T-cell (primary cell): ENCODE measurements at regions not wholly inside any gene's neighbourhood (a gene's known extent, or its start where the extent isn't known, plus 50 kb on each side); places are given as distances from the start of the nearest gene placed in this dataset.
"Not testable (repeated sequence)": the region's sequence is repeated elsewhere in the genome, so short reads cannot be mapped to it uniquely, and the experiment has no call there.

ENCODE experiments used
- ATAC-seq, 4 experiments: fragments of 200-7000 bp in 3 of 4; fragments of 150-1000 bp in 1 of 4; cut with Tn5 transposase; replicated peaks in 1 of 4; 1 replicate in 3 of 4; 2 replicates in 1 of 4; pipeline ENCODE4 v1.10.0; 2021; ENCODE audit warnings: moderate library complexity in 3 of 4, mild to moderate bottlenecking in 2 of 4, moderate number of reproducible peaks in 1 of 4
- CTCF ChIA-PET, 2 donors: fragments of 300-600 bp; sonication (Branson Sonifier 250); formaldehyde crosslinking; loops; one replicate each; lab custom pipeline; 2022; ENCODE audit warnings: antibody characterized with exemption in 2 of 2; lab: Charles Lee
- POLR2A ChIA-PET, 2 donors: fragments of 300-600 bp; sonication (Branson Sonifier 250); formaldehyde crosslinking; loops; one replicate each; lab custom pipeline; 2022; ENCODE audit warnings: antibody characterized with exemption in 2 of 2; lab: Charles Lee
- DNase-seq, 35 experiments: peaks; one replicate each; pipeline versions ENCODE4 v3.0.0 to v3.0.0-alpha.2; 2013 to 2023
- H3K27ac ChIP-seq: one replicate; pipeline ENCODE4 v1.5.1; 2013; ENCODE audit warnings: low read length
- H3K27me3 ChIP-seq, 2 experiments: replicated peaks in 1 of 2; 1 replicate in 1 of 2; 2 replicates in 1 of 2; pipeline versions ENCODE4 v1.6.1 to v1.7.0; 2013; ENCODE audit warnings: low read length in 1 of 2, mixed read lengths in 1 of 2; ENCODE audit not compliant: control insufficient read depth in 2 of 2, insufficient read depth in 2 of 2; ENCODE audit errors: extremely low read depth in 1 of 2
- H3K36me3 ChIP-seq, 2 donors: 1 replicate in 1 of 2; 2 replicates in 1 of 2; pipeline versions ENCODE4 v1.6.1 to v1.7.0; 2013; ENCODE audit warnings: low read length in 1 of 2; ENCODE audit not compliant: control insufficient read depth in 2 of 2, insufficient read depth in 1 of 2; ENCODE audit errors: extremely low read depth in 1 of 2
- H3K4me1 ChIP-seq, 2 experiments: 1 replicate in 1 of 2; 2 replicates in 1 of 2; pipeline versions ENCODE4 v1.6.1 to v1.7.0; 2013; ENCODE audit warnings: low read length in 2 of 2, mixed read lengths in 1 of 2; ENCODE audit not compliant: insufficient read depth in 2 of 2, control insufficient read depth in 1 of 2; ENCODE audit errors: extremely low read depth in 1 of 2
- H3K4me3 ChIP-seq, 2 donors: 1 replicate in 1 of 2; 2 replicates in 1 of 2; pipeline versions ENCODE4 v1.5.1 to v1.7.0; 2013; ENCODE audit warnings: mild to moderate bottlenecking in 2 of 2, low read length in 1 of 2, moderate library complexity in 1 of 2; ENCODE audit not compliant: control insufficient read depth in 1 of 2; ENCODE audit errors: extremely low read depth in 1 of 2
- H3K9me3 ChIP-seq: 2 replicates; pipeline ENCODE4 v1.7.0; 2013
- H3K27ac Mint-ChIP-seq, 2 donors: one replicate each; pipeline ENCODE4 v1.8.0; 2020 to 2021; ENCODE audit warnings: mild to moderate bottlenecking in 2 of 2, mixed read lengths in 2 of 2
- H3K27me3 Mint-ChIP-seq, 2 donors: one replicate each; pipeline ENCODE4 v1.8.0; 2021 to 2022; ENCODE audit warnings: mixed read lengths in 2 of 2
- H3K36me3 Mint-ChIP-seq: one replicate; pipeline ENCODE4 v1.8.0; 2021; ENCODE audit warnings: mixed read lengths
- H3K4me1 Mint-ChIP-seq, 3 donors: one replicate each; pipeline ENCODE4 v1.8.0; 2020 to 2022; ENCODE audit warnings: mixed read lengths in 3 of 3, mild to moderate bottlenecking in 1 of 3
- H3K4me3 Mint-ChIP-seq, 3 donors: one replicate each; pipeline ENCODE4 v1.8.0; 2020 to 2022; ENCODE audit warnings: mild to moderate bottlenecking in 3 of 3, mixed read lengths in 3 of 3, moderate library complexity in 3 of 3
- H3K9me3 Mint-ChIP-seq, 3 donors: one replicate each; pipeline ENCODE4 v1.8.0; 2020 to 2022; ENCODE audit warnings: mixed read lengths in 3 of 3
- WGBS: methylation state at CpG from one replicate; pipeline ENCODE4 v1.1.5; 2013; ENCODE audit warnings: missing lambda C conversion rate; ENCODE audit not compliant: insufficient coverage; 5-methylcytosine and 5-hydroxymethylcytosine counted together

DNA sequence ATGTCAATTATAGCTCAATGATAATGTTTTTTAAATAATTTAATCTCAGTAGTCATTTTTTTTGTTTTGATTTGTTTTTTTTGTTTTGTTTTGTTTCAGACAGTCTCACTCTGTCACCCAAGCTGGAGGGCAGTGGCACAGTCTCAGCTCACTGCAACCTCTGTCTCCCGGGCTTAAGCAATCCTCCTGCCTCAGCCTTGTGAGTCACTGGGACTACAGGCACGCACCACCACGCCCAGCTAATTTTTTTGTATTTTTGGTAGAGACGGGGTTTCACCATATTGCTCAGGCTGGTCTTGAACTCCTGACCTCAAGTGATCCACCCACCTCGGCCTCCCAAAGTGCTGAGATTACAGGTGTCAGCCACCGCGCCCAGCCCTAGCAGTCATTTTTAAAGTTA lies 60.6 kb upstream of the RTL6 start:
- H3K36me3 ChIP-seq, H3K9me3 Mint-ChIP-seq, H3K27ac ChIP-seq, CTCF ChIA-PET, H3K4me1 Mint-ChIP-seq, H3K4me3 Mint-ChIP-seq, H3K27ac Mint-ChIP-seq, ATAC-seq, H3K4me1 ChIP-seq, H3K36me3 Mint-ChIP-seq, H3K4me3 ChIP-seq, H3K9me3 ChIP-seq, H3K27me3 ChIP-seq: not testable (repeated sequence)
- 80% methylated on average over 1 of the region's 7 CpGs for WGBS
- H3K27me3 Mint-ChIP-seq: peaks cover 7 to 21% of the 10 kb centered on the region in 2 donors
- POLR2A ChIA-PET: interaction anchor here in 1 of 2 donors (0.6 kb wide), 1 partner anchor 9 kb away, joined by 4 read pairs; no protein-coding TSS in a partner anchor
- DNase-seq: peak in 1 of 35 experiments; percentile 2

DNA sequence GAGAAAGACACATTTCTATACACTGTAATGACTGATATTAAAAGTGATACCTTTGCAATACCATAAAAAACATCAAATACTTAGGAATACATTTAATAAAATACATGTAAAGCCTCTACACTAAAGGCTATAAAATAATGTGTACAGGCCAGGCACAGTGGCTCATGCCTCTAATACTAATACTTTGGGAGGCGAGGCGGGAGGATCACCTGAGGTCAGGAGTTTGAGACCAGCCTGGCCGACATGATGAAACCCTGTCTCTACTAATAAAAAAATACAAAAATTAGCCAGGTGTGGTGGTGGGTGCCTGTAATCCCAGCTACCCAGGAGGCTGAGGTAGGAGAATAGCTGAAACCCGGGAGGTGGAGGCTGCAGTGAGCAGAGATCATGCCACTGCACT lies 59.8 kb upstream of the RTL6 start:
- H3K4me1 ChIP-seq, H3K27me3 ChIP-seq, CTCF ChIA-PET, H3K4me3 ChIP-seq, DNase-seq, H3K36me3 ChIP-seq, H3K27ac Mint-ChIP-seq, H3K9me3 Mint-ChIP-seq, H3K9me3 ChIP-seq, H3K27ac ChIP-seq, H3K36me3 Mint-ChIP-seq, H3K4me3 Mint-ChIP-seq, ATAC-seq, H3K4me1 Mint-ChIP-seq: not testable (repeated sequence)
- POLR2A ChIA-PET: interaction anchor here in 1 of 2 donors (0.6 kb wide), 1 partner anchor 8 kb away, joined by 4 read pairs; no protein-coding TSS in a partner anchor
- peaks cover 7 to 21% of the 10 kb centered on the region in 2 donors for H3K27me3 Mint-ChIP-seq
- WGBS: no CpG with 5 or more reads among the region's 4 CpGs

DNA sequence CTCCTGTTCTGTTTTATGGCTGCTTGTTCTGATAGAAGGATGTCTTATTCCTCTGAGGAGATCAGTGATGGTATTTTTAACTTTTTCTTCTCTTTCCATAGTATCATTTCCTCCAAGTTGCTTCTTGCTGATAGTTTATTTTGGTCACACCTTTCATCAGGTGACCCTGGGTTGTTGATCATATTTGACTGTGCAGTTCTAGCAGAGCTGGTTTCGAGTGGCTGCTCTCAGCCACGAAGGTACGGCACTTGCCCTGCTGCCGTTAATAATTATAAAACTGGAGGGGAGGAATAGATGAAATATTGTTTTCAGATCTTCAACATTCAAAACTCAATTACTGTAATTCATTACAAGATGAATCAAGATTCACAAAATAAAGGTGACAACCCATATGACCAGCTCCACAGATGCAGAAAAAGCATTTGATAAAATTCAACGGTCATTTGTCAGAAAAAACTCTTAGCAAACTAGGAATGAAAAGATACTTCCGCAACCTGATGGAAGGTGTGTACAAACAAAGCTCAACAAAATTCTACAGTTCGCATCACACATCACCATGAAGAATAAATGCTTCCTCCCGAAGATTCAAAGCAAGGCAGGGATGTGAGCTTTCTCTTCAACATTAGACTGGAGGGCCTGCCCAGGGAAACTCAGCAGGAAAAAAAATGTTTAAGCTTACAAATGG lies 59.2 kb upstream of the RTL6 start:
- ChIA-PET POLR2A (no interaction called here), CTCF (no interaction called here)
- Mint-ChIP-seq H3K9me3 (no peaks in the 10 kb centered on the region), H3K27me3 (peaks cover 7 to 21% of the 10 kb centered on the region in 2 donors), H3K4me1 (no peaks in the 10 kb centered on the region), H3K36me3 (no peaks in the 10 kb centered on the region), H3K4me3 (no peak overlapping the region), H3K27ac (no peak overlapping the region)
- WGBS: no CpG with 5 or more reads among the region's 8 CpGs
- ATAC-seq: no peak
- DNase-seq: no peak
- Histone ChIP-seq H3K36me3 (no peaks in the 10 kb centered on the region), H3K4me3 (no peak overlapping the region), H3K4me1 (no peaks in the 10 kb centered on the region), H3K27ac (no peak overlapping the region), H3K9me3 (no peaks in the 10 kb centered on the region), H3K27me3 (peaks cover 0 to 9% of the 10 kb centered on the region in 2 experiments)

DNA sequence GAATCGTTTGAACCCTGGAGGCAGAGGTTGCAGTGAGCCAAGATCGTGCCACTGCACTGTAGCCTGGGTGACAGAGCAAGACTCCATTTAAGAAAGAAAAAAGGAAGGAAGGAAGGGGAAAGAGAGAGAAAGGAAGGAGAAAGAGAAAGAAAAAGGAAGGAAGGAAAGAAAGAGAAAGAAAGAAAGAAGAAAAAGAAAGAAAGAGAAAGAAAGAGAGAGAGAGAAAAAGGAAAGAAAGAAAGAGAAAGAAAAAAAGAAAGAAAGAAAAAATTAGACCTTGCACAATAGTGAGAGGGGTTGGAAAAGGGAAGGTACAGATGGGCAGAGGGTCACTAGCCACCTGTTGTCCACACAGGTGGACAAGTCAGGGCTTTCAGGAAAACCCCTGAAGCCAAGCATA lies 57.6 kb upstream of the RTL6 start:
- H3K27me3 ChIP-seq: peaks cover 0 to 11% of the 10 kb centered on the region in 2 experiments
- Mint-ChIP-seq H3K27ac (peak overlapping the region in 1 of 2 donors; percentile 56), H3K36me3 (no peaks in the 10 kb centered on the region), H3K4me3 (no peak overlapping the region), H3K9me3 (no peaks in the 10 kb centered on the region), H3K27me3 (peaks cover 7 to 21% of the 10 kb centered on the region in 2 donors), H3K4me1 (peaks cover 0 to 9% (median 4%) of the 10 kb centered on the region in 3 donors)
- DNase-seq (no peak), ATAC-seq (no peak)
- no peaks in the 10 kb centered on the region for H3K36me3 ChIP-seq
- ChIA-PET POLR2A (no interaction called here), CTCF (no interaction called here)
- H3K4me3 ChIP-seq: no peak overlapping the region
- 75% methylated on average over 2 of the region's 2 CpGs for WGBS
- H3K27ac ChIP-seq: no peak overlapping the region
- H3K4me1 ChIP-seq: peaks cover 0 to 6% of the 10 kb centered on the region in 2 experiments
- no peaks in the 10 kb centered on the region for H3K9me3 ChIP-seq

DNA sequence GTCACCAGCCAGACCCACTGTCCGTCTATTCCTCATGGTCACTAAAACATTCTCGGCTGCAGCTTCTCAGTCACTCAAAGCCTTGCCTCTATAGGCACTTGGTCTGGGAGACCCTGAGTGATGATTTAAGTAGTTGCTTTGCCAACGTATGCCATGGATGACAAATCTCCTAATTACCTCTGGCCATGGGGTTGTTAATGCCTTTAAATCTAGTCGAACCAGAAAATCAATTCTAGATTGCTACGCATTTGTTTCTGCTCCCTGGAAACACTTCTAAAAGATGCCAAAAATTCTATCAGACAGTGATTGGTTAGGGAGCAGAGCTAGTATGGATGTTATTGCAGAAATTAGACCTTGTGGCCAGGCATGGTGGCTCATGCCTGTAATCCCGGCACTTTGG lies 57.0 kb upstream of the RTL6 start:
- peaks cover 0 to 12% of the 10 kb centered on the region in 2 experiments for H3K27me3 ChIP-seq
- Mint-ChIP-seq H3K4me3 (no peak overlapping the region), H3K9me3 (no peaks in the 10 kb centered on the region), H3K36me3 (no peaks in the 10 kb centered on the region), H3K27me3 (peaks cover 7 to 21% of the 10 kb centered on the region in 2 donors), H3K4me1 (peaks cover 0 to 9% (median 4%) of the 10 kb centered on the region in 3 donors), H3K27ac (no peak overlapping the region)
- no peak overlapping the region for H3K4me3 ChIP-seq
- no peaks in the 10 kb centered on the region for H3K9me3 ChIP-seq
- 83% methylated on average over 1 of the region's 6 CpGs for WGBS
- ChIA-PET POLR2A (no interaction called here), CTCF (no interaction called here)
- peaks cover 0 to 6% of the 10 kb centered on the region in 2 experiments for H3K4me1 ChIP-seq
- no peak overlapping the region for H3K27ac ChIP-seq
- ATAC-seq (no peak), DNase-seq (no peak)
- no peaks in the 10 kb centered on the region for H3K36me3 ChIP-seq

DNA sequence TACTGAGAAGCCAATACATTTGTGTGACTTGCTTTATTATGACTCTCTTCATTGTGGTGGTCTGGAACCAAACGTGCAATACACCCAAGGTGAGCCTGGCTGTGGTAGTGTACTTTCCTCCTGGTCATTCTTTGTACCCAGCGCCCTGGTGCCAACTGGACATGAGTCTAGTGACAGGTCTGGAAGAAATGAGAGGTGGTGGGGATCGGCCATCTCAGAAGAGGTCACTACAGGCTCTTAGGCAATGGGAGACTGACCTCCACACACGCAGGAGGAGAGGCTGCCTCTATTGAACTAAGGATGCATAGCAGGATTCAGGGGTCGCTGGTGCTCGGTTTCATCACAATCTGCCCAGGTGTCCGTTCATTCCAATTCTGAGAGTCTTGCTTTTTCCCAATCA lies 56.4 kb upstream of the RTL6 start:
- no peak for ATAC-seq
- Histone ChIP-seq H3K36me3 (no peaks in the 10 kb centered on the region), H3K4me3 (no peak overlapping the region), H3K4me1 (peaks cover 0 to 6% of the 10 kb centered on the region in 2 experiments), H3K27me3 (peaks cover 0 to 12% of the 10 kb centered on the region in 2 experiments), H3K9me3 (no peaks in the 10 kb centered on the region), H3K27ac (no peak overlapping the region)
- no peaks in the 10 kb centered on the region for H3K36me3 Mint-ChIP-seq
- POLR2A ChIA-PET: no interaction called here
- peaks cover 7 to 15% of the 10 kb centered on the region in 2 donors for H3K27me3 Mint-ChIP-seq
- CTCF ChIA-PET: no interaction called here
- no peak overlapping the region for H3K27ac Mint-ChIP-seq
- 67% methylated on average over 1 of the region's 7 CpGs for WGBS
- H3K4me3 Mint-ChIP-seq: no peak overlapping the region
- no peak for DNase-seq
- no peaks in the 10 kb centered on the region for H3K9me3 Mint-ChIP-seq
- peaks cover 0 to 9% (median 4%) of the 10 kb centered on the region in 3 donors for H3K4me1 Mint-ChIP-seq
